HepG2 (cell line): ENCODE measurements at regions not wholly inside any gene's neighbourhood (a gene's known extent, or its start where the extent isn't known, plus 50 kb on each side); places are given as distances from the start of the nearest gene placed in this dataset.

ENCODE experiments used
- BRF2 ChIP-seq: sonication (generic); formaldehyde crosslinking; IDR thresholded peaks from 2 replicates; pipeline ENCODE4 v1.8.1; 2022; ENCODE audit warnings: mild to moderate bottlenecking, missing genetic modification reagents
- CSRNP1 ChIP-seq: sonication (generic); formaldehyde crosslinking; IDR thresholded peaks from 2 replicates; pipeline ENCODE4 v1.8.1; 2023; ENCODE audit warnings: mild to moderate bottlenecking, missing genetic modification reagents
- FOXA1 ChIP-seq, 2 experiments: fragments of 450-650 bp in 1 of 2; sonication (generic) in 1 of 2; formaldehyde crosslinking in 1 of 2; IDR thresholded peaks; 2 replicates each; pipeline versions ENCODE4 v1.4.0 to v1.6.1; 2016 to 2020; ENCODE audit warnings: missing genetic modification reagents in 1 of 2
- POLR2A ChIP-seq, 2 experiments: IDR thresholded peaks; 2 replicates each; pipeline ENCODE4 v1.6.1; 2011; ENCODE audit warnings: low read depth in 2 of 2, low read length in 2 of 2, mild to moderate bottlenecking in 1 of 2, moderate library complexity in 1 of 2; ENCODE audit not compliant: insufficient read depth in 1 of 2
- RFX3 ChIP-seq: IDR thresholded peaks from 2 replicates; pipeline ENCODE4 v1.6.1; 2016; ENCODE audit warnings: missing biosample characterization, missing genetic modification reagents
- RFX5 ChIP-seq: IDR thresholded peaks from 2 replicates; pipeline ENCODE4 v1.6.1; 2011; ENCODE audit warnings: low read depth, low read length, improper control_type of control experiment
- SMC3 ChIP-seq: IDR thresholded peaks from 2 replicates; pipeline ENCODE4 v1.6.1; 2011; ENCODE audit warnings: low read length, improper control_type of control experiment
- SRY ChIP-seq: sonication (generic); formaldehyde crosslinking; IDR thresholded peaks from 2 replicates; pipeline ENCODE4 v1.8.0; 2022; ENCODE audit warnings: mild to moderate bottlenecking, missing genetic modification reagents
- TBL1XR1 ChIP-seq: fragments of 150-350 bp; IDR thresholded peaks from 2 replicates; pipeline ENCODE4 v1.6.1; 2014; ENCODE audit warnings: borderline replicate concordance, low read length; ENCODE audit not compliant: partially characterized antibody
- ZBTB8A ChIP-seq: sonication (generic); formaldehyde crosslinking; IDR thresholded peaks from 2 replicates; pipeline ENCODE4 v1.4.0; 2020; ENCODE audit warnings: mild to moderate bottlenecking, low read depth, missing genetic modification reagents, borderline replicate concordance
- ZFP37 ChIP-seq: sonication (generic); formaldehyde crosslinking; IDR thresholded peaks from 2 replicates; pipeline ENCODE4 v1.4.0; 2020; ENCODE audit warnings: missing genetic modification reagents, borderline replicate concordance
- ZNF660 ChIP-seq: sonication (generic); formaldehyde crosslinking; IDR thresholded peaks from 2 replicates; pipeline ENCODE4 v1.5.1; 2020; ENCODE audit warnings: mild to moderate bottlenecking, low read depth, missing genetic modification reagents, borderline replicate concordance
- TF ChIP-seq, protein P1 (sequence below): sonication (generic); formaldehyde crosslinking; conservative IDR thresholded peaks from 2 replicates; pipeline ENCODE4 v1.8.1; 2023; ENCODE audit warnings: missing genetic modification reagents
- TF ChIP-seq, protein P2 (sequence below): sonication (generic); formaldehyde crosslinking; IDR thresholded peaks from 2 replicates; pipeline ENCODE4 v1.5.0; 2020; ENCODE audit warnings: missing genetic modification reagents

DNA sequence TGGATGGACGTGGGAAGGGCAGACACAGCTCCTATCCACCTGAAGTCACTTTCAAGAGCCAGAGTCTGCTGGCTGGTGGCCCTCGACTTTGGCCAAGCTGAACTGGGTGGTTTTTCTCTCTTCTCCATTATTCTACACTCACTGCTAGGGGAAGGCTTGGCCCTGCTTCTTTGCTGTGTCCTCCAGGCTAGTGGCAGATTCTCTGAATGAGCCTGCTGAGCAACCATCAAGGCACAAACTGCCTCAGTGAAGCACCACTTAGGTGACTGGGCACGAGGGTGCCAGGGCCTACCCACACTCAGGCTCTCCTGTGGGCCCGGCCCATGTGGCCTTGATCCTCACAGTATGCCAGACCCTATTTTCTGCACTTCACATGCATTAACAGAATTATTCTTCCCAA, 92.0 kb downstream of the PJA1 start:
- TF ChIP-seq ZNF660 (CRISPR knock-in tag) (no peak), CSRNP1 (CRISPR knock-in tag) (no peak), RFX5 (no peak), SRY (CRISPR knock-in tag) (no peak), TBL1XR1 (no peak), ZFP37 (CRISPR knock-in tag) (no peak), BRF2 (CRISPR knock-in tag) (no peak), FOXA1 (IDR thresholded peaks at IDR 0.05) (no peak), FOXA1 (CRISPR knock-in tag; IDR thresholded peaks at IDR 0.05) (no peak), RFX3 (CRISPR knock-in tag) (no peak), SMC3 (no peak), ZBTB8A (CRISPR knock-in tag) (no peak), POLR2A (IDR thresholded peaks at IDR 0.05; ENCODE audit: insufficient read depth in 1 of 2, low read depth in 2 of 2, low read length in 2 of 2) (no peak)
- TF ChIP-seq, protein P1, sequence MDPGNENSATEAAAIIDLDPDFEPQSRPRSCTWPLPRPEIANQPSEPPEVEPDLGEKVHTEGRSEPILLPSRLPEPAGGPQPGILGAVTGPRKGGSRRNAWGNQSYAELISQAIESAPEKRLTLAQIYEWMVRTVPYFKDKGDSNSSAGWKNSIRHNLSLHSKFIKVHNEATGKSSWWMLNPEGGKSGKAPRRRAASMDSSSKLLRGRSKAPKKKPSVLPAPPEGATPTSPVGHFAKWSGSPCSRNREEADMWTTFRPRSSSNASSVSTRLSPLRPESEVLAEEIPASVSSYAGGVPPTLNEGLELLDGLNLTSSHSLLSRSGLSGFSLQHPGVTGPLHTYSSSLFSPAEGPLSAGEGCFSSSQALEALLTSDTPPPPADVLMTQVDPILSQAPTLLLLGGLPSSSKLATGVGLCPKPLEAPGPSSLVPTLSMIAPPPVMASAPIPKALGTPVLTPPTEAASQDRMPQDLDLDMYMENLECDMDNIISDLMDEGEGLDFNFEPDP (CRISPR knock-in tag) = no peak
- TF ChIP-seq, protein P2, sequence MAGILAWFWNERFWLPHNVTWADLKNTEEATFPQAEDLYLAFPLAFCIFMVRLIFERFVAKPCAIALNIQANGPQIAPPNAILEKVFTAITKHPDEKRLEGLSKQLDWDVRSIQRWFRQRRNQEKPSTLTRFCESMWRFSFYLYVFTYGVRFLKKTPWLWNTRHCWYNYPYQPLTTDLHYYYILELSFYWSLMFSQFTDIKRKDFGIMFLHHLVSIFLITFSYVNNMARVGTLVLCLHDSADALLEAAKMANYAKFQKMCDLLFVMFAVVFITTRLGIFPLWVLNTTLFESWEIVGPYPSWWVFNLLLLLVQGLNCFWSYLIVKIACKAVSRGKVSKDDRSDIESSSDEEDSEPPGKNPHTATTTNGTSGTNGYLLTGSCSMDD (CRISPR knock-in tag) = no peak
